HepG2 (cell line): ENCODE measurements at regions not wholly inside any gene's neighbourhood (a gene's known extent, or its start where the extent isn't known, plus 50 kb on each side); places are given as distances from the start of the nearest gene placed in this dataset.

ENCODE experiments used
- ATAC-seq: fragments of 200-7000 bp; cut with Tn5 transposase; 3 replicates; pipeline ENCODE4 v1.9.1; 2020; ENCODE audit warnings: mild to moderate bottlenecking, moderate library complexity
- BruUV-seq: library from RNA; stranded (reverse); fragments of 400-500 nt; replicated peaks from 2 replicates; lab custom pipeline; 2021; lab: Mats Ljungman, UMichigan
- CTCF ChIA-PET: fragments of 300-600 bp; formaldehyde crosslinking; extraction: SDS; loops from one replicate; lab custom pipeline; 2021; ENCODE audit warnings: low total read pairs, inconsistent platforms, low intra/inter-chr PET ratio; lab: Yijun Ruan, JAX
- POLR2A ChIA-PET: fragments of 350-600 bp; sonication (Branson Sonifier 250); formaldehyde crosslinking; loops from one replicate; lab custom pipeline; 2020; ENCODE audit warnings: antibody characterized with exemption, inconsistent platforms; lab: Yijun Ruan, JAX
- DNase-seq: peaks from one replicate; pipeline ENCODE4 v3.0.0-alpha.2; 2015; ENCODE audit warnings: low spot score
- FAIRE-seq: peaks from 3 replicates; lab custom pipeline; 2011; peaks lifted over from hg19 to GRCh38; lab: Jason Lieb, UNC
- H2AFZ ChIP-seq: one replicate; pipeline ENCODE4 v1.6.1; 2011; ENCODE audit warnings: low read length, inconsistent platforms
- H3K27ac ChIP-seq: fragments of 300-600 bp; 3 replicates; pipeline ENCODE4 v1.8.0; 2011; ENCODE audit warnings: mixed run types, mild to moderate bottlenecking, mixed read lengths, low read length, inconsistent platforms; ENCODE audit not compliant: insufficient read depth; ENCODE audit errors: extremely low read length
- H3K27me3 ChIP-seq, 2 experiments: fragments of 200-600 bp in 1 of 2; 2 replicates in 1 of 2; 3 replicates in 1 of 2; pipeline versions ENCODE4 v1.6.0 to v1.8.0; 2011; ENCODE audit warnings: low read length in 2 of 2, mild to moderate bottlenecking in 2 of 2, moderate library complexity in 2 of 2, inconsistent platforms in 1 of 2; ENCODE audit not compliant: insufficient read depth in 2 of 2, control insufficient read depth in 1 of 2
- H3K36me3 ChIP-seq, 2 experiments: fragments of 200-600 bp in 1 of 2; replicated peaks in 1 of 2; 2 replicates in 1 of 2; 3 replicates in 1 of 2; pipeline versions ENCODE4 v1.5.1 to v1.8.0; 2011; ENCODE audit warnings: low read length in 2 of 2, inconsistent platforms in 1 of 2; ENCODE audit not compliant: insufficient read depth in 2 of 2, control insufficient read depth in 1 of 2
- H3K4me1 ChIP-seq: 2 replicates; pipeline ENCODE4 v1.5.1; 2012; ENCODE audit warnings: low read length, inconsistent platforms; ENCODE audit not compliant: insufficient read depth
- H3K4me2 ChIP-seq: 2 replicates; pipeline ENCODE4 v1.6.0; 2011; ENCODE audit warnings: low read depth, low read length, inconsistent platforms
- H3K4me3 ChIP-seq, 3 experiments: fragments of 200-600 bp in 1 of 3; sonication (generic), shearing (Covaris generic) in 1 of 3; replicated peaks in 1 of 3; 2 replicates each; pipeline ENCODE4 v1.5.1; 2011 to 2016; ENCODE audit warnings: low read length in 3 of 3, inconsistent platforms in 2 of 3, low read depth in 2 of 3, mild to moderate bottlenecking in 2 of 3, control low read depth in 1 of 3, mixed read lengths in 1 of 3; ENCODE audit not compliant: insufficient read depth in 1 of 3
- H3K79me2 ChIP-seq: one replicate; pipeline ENCODE4 v1.6.1; 2011; ENCODE audit warnings: low read length, inconsistent platforms; ENCODE audit not compliant: insufficient read depth
- H3K9ac ChIP-seq: 2 replicates; pipeline ENCODE4 v1.6.0; 2011; ENCODE audit warnings: mild to moderate bottlenecking, low read depth, low read length, inconsistent platforms; ENCODE audit not compliant: insufficient read depth
- H3K9me3 ChIP-seq: 2 replicates; pipeline ENCODE4 v1.5.1; 2012; ENCODE audit warnings: mild to moderate bottlenecking, low read length
- H4K20me1 ChIP-seq: 2 replicates; pipeline ENCODE4 v1.6.0; 2011; ENCODE audit warnings: inconsistent platforms, mild to moderate bottlenecking, low read length, moderate library complexity; ENCODE audit not compliant: insufficient read depth
- ATF6 ChIP-seq: sonication (generic); formaldehyde crosslinking; conservative IDR thresholded peaks from 2 replicates; pipeline ENCODE4 v1.4.0; 2020; ENCODE audit warnings: missing genetic modification reagents
- EEA1 ChIP-seq: sonication (generic); formaldehyde crosslinking; IDR thresholded peaks from 2 replicates; pipeline ENCODE4 v1.5.1; 2020; ENCODE audit warnings: mild to moderate bottlenecking, missing genetic modification reagents, borderline replicate concordance
- ERF ChIP-seq: IDR thresholded peaks from 2 replicates; pipeline ENCODE4 v1.6.1; 2018; ENCODE audit warnings: missing biosample characterization, missing genetic modification reagents
- FOXC1 ChIP-seq: sonication (generic); formaldehyde crosslinking; IDR thresholded peaks from 2 replicates; pipeline ENCODE4 v1.8.0; 2022; ENCODE audit warnings: mild to moderate bottlenecking, missing genetic modification reagents, borderline replicate concordance
- GTF2F1 ChIP-seq: fragments of 150-350 bp; IDR thresholded peaks from 2 replicates; pipeline ENCODE4 v1.6.1; 2014; ENCODE audit warnings: low read length
- HCFC1 ChIP-seq: fragments of 150-350 bp; IDR thresholded peaks from 2 replicates; pipeline ENCODE4 v1.6.1; 2014; ENCODE audit warnings: low read depth, low read length
- JUND ChIP-seq: sonication (generic); formaldehyde crosslinking; IDR thresholded peaks from 2 replicates; pipeline ENCODE4 v1.8.0; 2022; ENCODE audit warnings: mild to moderate bottlenecking, missing genetic modification reagents
- PAF1 ChIP-seq: IDR thresholded peaks from 2 replicates; pipeline ENCODE4 v1.6.1; 2016; ENCODE audit warnings: missing genetic modification reagents, missing compliant biosample characterization
- SMARCC2 ChIP-seq: fragments of 450-650 bp; IDR thresholded peaks from 2 replicates; pipeline ENCODE4 v1.6.1; 2017; ENCODE audit warnings: antibody characterized with exemption, mild to moderate bottlenecking
- ZBTB3 ChIP-seq: sonication (generic); formaldehyde crosslinking; IDR thresholded peaks from 2 replicates; pipeline ENCODE4 v1.4.0; 2020; ENCODE audit warnings: low read depth, mild to moderate bottlenecking, moderate library complexity, missing genetic modification reagents, borderline replicate concordance
- ZC3H4 ChIP-seq: sonication (generic); formaldehyde crosslinking; IDR thresholded peaks from 2 replicates; pipeline ENCODE4 v1.4.0; 2020; ENCODE audit warnings: missing genetic modification reagents, borderline replicate concordance
- ZNF329 ChIP-seq: sonication (generic); formaldehyde crosslinking; IDR thresholded peaks from 2 replicates; pipeline ENCODE4 v1.9.0; 2021; ENCODE audit warnings: low read depth, mild to moderate bottlenecking, missing genetic modification reagents
- ZNF747 ChIP-seq: sonication (generic); formaldehyde crosslinking; IDR thresholded peaks from 2 replicates; pipeline ENCODE4 v1.8.1; 2023; ENCODE audit warnings: missing genetic modification reagents, mild to moderate bottlenecking, borderline replicate concordance
- ZSCAN22 ChIP-seq: sonication (generic); formaldehyde crosslinking; IDR thresholded peaks from 2 replicates; pipeline ENCODE4 v1.4.0; 2020; ENCODE audit warnings: mild to moderate bottlenecking, missing genetic modification reagents
- WGBS: methylation state at CpG from one replicate; pipeline ENCODE4 v1.1.6; 2017; ENCODE audit warnings: low lambda C conversion rate; 5-methylcytosine and 5-hydroxymethylcytosine counted together
- in situ Hi-C: cut with HindIII; loops from 2 replicates; pipeline ENCODE4 v1.10.0; 2017; ENCODE audit warnings: low pct_unique_long_range_greater_than_20kb; ENCODE audit not compliant: extremely low pct_ligation_motif_present
- intact Hi-C: fragments of 100-400 bp; cut with micrococcal nuclease; formaldehyde crosslinking; loops from one replicate; pipeline ENCODE4 v1.10.0; 2022; ENCODE audit not compliant: unreplicated experiment
- TF ChIP-seq, protein P1 (sequence below): sonication (generic); formaldehyde crosslinking; IDR thresholded peaks from 2 replicates; pipeline ENCODE4 v1.8.0; 2022; ENCODE audit warnings: mild to moderate bottlenecking, missing genetic modification reagents; ENCODE audit not compliant: insufficient replicate concordance
- TF ChIP-seq, protein P2 (sequence below): sonication (generic); formaldehyde crosslinking; IDR thresholded peaks from 2 replicates; pipeline ENCODE4 v1.4.0; 2020; ENCODE audit warnings: missing genetic modification reagents
- TF ChIP-seq, protein P3 (sequence below): IDR thresholded peaks from 2 replicates; pipeline ENCODE4 v1.6.1; 2016; ENCODE audit warnings: low read depth, control low read depth

DNA sequence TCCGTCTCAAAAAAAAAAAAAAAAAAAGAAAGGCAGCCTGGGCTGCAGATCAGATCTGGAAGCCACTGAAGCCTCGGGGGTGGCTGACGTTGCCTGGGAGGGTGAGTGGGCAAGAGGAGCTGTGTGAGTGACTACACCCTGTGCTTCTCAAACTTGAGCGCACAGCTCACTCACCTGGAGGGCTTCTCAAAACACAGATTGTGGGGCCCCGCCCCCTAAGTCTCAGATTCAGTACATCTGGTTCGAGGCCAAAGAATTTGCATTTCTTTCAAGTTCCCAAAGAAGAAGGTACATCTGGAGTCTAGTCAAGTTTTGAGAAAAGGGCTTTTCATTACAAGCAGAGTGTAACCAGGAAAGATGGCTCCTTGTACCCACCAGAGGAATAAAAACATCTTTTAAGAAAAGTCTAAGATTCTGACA lies 97.7 kb upstream of the CAB39 start:
- no peak overlapping the region for H3K9ac ChIP-seq
- H3K27me3 ChIP-seq, result peaks cover 2 to 13% of the 10 kb centered on the region in 2 experiments; a peak in 3 of 5 replicates
- no peak for TF ChIP-seq PAF1 (CRISPR knock-in tag)
- TF ChIP-seq ZC3H4 (CRISPR knock-in tag), result no peak
- TF ChIP-seq HCFC1, result no peak
- no peak for TF ChIP-seq ZBTB3 (CRISPR knock-in tag)
- no peak for TF ChIP-seq FOXC1 (CRISPR knock-in tag)
- TF ChIP-seq ZNF329 (CRISPR knock-in tag), result no peak
- no peak for TF ChIP-seq ZNF747 (CRISPR knock-in tag)
- TF ChIP-seq ERF (CRISPR knock-in tag), result no peak
- TF ChIP-seq GTF2F1, result no peak
- no peak for TF ChIP-seq JUND (CRISPR knock-in tag)
- TF ChIP-seq SMARCC2, result no peak
- TF ChIP-seq, protein P1, sequence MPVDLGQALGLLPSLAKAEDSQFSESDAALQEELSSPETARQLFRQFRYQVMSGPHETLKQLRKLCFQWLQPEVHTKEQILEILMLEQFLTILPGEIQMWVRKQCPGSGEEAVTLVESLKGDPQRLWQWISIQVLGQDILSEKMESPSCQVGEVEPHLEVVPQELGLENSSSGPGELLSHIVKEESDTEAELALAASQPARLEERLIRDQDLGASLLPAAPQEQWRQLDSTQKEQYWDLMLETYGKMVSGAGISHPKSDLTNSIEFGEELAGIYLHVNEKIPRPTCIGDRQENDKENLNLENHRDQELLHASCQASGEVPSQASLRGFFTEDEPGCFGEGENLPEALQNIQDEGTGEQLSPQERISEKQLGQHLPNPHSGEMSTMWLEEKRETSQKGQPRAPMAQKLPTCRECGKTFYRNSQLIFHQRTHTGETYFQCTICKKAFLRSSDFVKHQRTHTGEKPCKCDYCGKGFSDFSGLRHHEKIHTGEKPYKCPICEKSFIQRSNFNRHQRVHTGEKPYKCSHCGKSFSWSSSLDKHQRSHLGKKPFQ (CRISPR knock-in tag), result no peak
- no peak for TF ChIP-seq ATF6
- no peak for TF ChIP-seq EEA1 (CRISPR knock-in tag)
- TF ChIP-seq ZSCAN22 (CRISPR knock-in tag), result no peak
- TF ChIP-seq, protein P2, sequence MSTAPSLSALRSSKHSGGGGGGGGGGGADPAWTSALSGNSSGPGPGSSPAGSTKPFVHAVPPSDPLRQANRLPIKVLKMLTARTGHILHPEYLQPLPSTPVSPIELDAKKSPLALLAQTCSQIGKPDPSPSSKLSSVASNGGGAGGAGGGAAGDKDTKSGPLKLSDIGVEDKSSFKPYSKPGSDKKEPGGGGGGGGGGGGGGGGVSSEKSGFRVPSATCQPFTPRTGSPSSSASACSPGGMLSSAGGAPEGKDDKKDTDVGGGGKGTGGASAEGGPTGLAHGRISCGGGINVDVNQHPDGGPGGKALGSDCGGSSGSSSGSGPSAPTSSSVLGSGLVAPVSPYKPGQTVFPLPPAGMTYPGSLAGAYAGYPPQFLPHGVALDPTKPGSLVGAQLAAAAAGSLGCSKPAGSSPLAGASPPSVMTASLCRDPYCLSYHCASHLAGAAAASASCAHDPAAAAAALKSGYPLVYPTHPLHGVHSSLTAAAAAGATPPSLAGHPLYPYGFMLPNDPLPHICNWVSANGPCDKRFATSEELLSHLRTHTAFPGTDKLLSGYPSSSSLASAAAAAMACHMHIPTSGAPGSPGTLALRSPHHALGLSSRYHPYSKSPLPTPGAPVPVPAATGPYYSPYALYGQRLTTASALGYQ, result no peak
- TF ChIP-seq, protein P3, sequence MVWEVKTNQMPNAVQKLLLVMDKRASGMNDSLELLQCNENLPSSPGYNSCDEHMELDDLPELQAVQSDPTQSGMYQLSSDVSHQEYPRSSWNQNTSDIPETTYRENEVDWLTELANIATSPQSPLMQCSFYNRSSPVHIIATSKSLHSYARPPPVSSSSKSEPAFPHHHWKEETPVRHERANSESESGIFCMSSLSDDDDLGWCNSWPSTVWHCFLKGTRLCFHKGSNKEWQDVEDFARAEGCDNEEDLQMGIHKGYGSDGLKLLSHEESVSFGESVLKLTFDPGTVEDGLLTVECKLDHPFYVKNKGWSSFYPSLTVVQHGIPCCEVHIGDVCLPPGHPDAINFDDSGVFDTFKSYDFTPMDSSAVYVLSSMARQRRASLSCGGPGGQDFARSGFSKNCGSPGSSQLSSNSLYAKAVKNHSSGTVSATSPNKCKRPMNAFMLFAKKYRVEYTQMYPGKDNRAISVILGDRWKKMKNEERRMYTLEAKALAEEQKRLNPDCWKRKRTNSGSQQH (CRISPR knock-in tag), result no peak
- TF ChIP-seq, all 625 proteins: peak for 0
- Histone ChIP-seq H4K20me1 (no peaks in the 10 kb centered on the region), H3K27ac (no peak overlapping the region), H3K36me3 (no peaks in the 10 kb centered on the region), H3K4me2 (no peak overlapping the region), H3K4me3 (no peak overlapping the region), H2AFZ (no peak overlapping the region), H3K9me3 (no peaks in the 10 kb centered on the region), H3K79me2 (no peaks in the 10 kb centered on the region), H3K4me1 (no peaks in the 10 kb centered on the region)
- DNase-seq (no peak), FAIRE-seq (no peak), ATAC-seq (no peak)
- in situ Hi-C loops, result loop anchor here (5.0 to 10.0 kb wide), 3 partner anchors 293 to 608 kb away; no protein-coding TSS in a partner anchor
- ChIA-PET POLR2A (no interaction called here), CTCF (no interaction called here)
- no TSS peak for BruUV-seq
- 51% methylated on average over 6 of the region's 6 CpGs for WGBS
- intact Hi-C loops, result loop anchor here (5.0 kb wide), 1 partner anchor 203 kb away; no protein-coding TSS in a partner anchor
